GM19463 (cell line): ENCODE measurements at regions not wholly inside any gene's neighbourhood (a gene's known extent, or its start where the extent isn't known, plus 50 kb on each side); places are given as distances from the start of the nearest gene placed in this dataset.

Experiments
- ATAC-seq: cut with Tn5 transposase; IDR thresholded peaks from one replicate; pipeline ENCODE4 v1.9.1; 2021; ENCODE audit warnings: mild to moderate bottlenecking, moderate library complexity; ENCODE audit not compliant: unreplicated experiment

DNA sequence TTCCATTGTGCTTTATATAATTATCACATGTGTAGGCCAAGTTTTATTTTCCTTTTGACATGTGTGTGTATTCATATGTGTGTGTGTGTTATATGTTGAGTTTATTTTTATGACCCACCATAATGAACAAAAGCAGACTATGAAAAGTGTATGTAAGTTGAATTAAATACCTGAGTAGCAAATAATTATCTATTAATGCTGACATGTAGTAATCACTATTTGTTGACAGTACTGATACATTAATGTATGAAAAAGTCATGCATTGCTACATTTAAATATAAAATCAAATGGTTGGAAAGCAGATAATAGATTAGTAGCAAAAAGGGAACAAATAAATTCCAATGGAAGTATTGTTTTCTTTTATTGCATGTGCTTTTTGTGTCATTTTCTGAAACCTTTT, 1948.5 kb upstream of the PCDH20 start:
- ATAC-seq, result no peak

DNA sequence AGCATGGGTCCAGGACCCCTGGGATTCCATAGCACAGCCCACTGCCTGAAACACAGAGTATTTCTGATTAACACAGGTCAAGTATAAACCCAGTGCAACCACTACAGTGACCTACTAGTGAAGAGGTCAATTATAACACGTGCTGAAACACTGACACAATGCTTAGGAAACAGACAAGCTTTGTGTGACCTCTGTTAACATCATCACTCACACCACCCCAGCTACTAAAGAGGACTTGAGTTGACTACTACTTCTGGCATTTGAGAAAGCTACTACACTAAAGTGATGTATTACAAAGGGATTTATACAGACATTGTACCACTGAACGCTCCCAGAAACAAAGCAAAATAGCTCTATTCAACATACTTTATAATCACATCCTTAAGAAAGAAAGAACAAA, 1935.9 kb upstream of the PCDH20 start:
- no peak for ATAC-seq

- ATAC-seq, result no peak
These were observed 1935.4 kb upstream of the PCDH20 start for GRCh38 chr13:63351081-63351480.

GRCh38 chr13:63345835-63346234, 1930.2 kb upstream of the PCDH20 start:
- no peak for ATAC-seq

- no peak for ATAC-seq
These were observed 1929.1 kb upstream of the PCDH20 start for GRCh38 chr13:63344711-63345110.

GRCh38 chr13:63337921-63338320, 1922.3 kb upstream of the PCDH20 start:
- no peak for ATAC-seq

DNA sequence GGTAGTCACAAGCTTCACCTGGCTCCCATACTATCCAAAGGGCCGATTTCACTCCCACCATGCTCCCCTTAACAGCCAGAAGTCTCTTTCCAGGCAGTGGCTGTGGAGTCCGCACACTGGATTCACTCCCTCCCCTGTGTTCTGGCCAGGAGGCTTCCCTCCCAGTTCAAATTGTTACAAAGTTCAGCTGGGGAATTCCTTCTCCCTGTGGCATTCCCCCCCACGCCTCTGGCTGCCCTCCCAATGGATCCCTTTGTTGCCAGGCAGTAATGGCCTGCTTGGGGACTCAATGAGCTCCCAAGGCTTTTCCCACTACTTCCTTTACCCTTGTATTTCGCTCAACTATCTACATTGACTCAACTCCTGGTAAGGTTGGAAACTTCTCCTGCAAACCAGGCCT, 1921.4 kb upstream of the PCDH20 start:
- ATAC-seq, result no peak

DNA sequence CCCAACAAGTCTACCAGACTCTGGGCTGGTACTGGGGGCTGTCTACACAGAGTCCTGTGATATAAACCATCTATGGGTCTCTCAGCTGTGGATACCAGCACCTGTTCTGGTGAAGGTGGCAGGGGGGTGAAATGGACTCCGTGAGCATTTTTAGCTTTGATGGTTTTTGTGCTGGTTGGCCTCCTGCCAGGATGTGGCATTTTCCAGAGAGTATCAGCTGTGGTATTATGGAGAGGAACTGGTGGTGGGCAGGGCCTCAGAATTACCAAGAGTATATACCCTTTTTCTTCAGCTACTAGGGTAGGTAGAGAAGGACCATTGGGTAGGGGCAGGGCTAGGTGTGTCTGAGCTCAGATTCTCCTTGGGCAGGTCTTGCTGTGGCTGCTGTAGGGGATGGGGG, 1920.9 kb upstream of the PCDH20 start:
- ATAC-seq, result no peak

GRCh38 chr13:63327584-63327983, 1911.9 kb upstream of the PCDH20 start:
- no peak for ATAC-seq

DNA sequence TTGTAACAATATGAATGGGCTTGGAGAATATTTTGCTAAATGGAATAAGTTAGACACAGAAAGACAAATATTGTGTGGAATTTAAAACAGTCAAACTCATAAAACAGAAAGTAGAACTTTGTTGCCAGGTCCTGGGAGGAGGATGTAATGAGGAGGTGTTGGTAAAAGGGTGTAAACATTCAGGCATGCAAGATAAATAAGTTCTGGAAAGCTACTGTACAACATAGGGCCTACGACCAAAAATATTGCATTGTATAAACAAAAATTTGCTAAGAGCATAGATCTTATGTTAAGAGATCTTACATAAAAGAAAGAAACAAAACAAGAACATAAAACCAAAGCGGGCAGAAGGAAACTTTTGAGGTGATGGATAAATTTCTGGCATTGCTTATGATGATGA, 1907.8 kb upstream of the PCDH20 start:
- no peak for ATAC-seq

GRCh38 chr13:63311587-63311986, 1895.9 kb upstream of the PCDH20 start:
- ATAC-seq, result no peak

DNA sequence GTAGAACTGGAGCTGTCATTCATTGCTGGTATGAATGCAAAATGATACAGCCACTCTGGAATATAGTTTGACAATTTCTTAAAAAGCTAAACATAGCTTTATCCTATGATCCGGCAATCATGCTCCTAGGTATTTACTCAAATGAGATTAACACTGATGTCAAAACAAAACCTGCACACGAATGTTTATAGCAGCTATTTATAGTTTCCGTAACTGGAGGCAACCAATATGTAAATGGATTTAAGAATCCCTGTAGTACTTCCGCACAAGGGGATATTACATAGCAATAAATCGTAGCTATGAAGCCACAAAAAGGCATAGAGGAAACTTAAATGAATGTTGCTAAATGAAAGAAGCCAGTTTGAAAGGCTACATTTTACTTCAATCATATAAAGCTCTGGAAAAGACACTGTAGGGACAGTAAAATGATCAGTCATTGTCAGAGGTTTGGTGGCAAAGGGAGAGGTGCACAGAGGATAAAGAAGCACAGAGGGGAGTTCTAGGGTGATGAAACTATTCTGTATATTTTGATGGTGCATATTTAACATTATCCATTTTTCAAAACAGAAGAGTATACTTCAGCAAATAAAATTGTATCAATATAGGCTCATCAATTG, 1893.0 kb upstream of the PCDH20 start:
- ATAC-seq, result no peak

GRCh38 chr13:63307228-63307627, 1891.6 kb upstream of the PCDH20 start:
- ATAC-seq, result peak; percentile 64

DNA sequence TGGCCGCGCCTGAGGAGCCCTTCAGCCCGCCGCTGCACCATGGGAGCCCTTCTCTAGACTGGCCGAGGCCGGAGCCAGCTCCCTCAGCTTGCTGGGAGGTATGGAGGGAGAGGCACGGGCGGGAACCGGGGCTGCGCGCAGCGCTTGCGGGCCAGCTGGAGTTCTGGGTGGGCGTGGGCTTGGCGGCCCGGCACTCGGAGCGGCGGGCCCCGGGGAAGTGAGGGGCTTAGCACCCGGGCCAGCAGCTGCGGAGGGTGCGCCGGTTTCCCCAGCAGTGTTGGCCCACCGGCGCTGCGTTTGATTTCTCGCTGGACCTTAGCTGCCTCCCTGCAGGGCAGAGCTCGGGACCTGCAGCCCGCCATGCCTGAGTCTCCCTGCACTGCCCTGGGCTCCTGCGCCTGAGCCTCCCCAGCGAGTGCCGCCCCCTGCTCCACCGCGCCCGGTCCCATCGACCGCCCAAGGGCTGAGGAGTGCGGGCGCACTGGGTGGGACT, 1890.0 kb upstream of the PCDH20 start:
- no peak for ATAC-seq

DNA sequence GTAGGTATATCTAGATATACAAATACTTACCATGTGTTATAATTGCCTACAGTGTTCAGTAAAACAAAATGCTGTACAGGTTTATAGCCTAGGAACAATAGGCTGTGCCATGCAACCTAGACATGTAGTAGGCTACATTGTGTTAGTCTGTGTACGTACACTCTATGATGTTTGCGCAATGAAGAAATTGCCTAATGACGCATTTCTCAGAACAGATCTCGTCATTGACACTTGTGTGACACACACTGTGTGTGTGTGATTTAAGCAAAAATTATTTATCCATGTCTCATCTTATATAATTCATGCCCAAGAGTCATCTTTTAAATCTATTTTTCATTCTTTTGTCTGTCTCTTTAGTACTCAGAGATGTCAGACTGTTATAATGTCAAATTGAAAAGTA, 1888.8 kb upstream of the PCDH20 start:
- ATAC-seq, result no peak

GRCh38 chr13:63299866-63300394, 1884.3 kb upstream of the PCDH20 start:
- ATAC-seq, result no peak

DNA sequence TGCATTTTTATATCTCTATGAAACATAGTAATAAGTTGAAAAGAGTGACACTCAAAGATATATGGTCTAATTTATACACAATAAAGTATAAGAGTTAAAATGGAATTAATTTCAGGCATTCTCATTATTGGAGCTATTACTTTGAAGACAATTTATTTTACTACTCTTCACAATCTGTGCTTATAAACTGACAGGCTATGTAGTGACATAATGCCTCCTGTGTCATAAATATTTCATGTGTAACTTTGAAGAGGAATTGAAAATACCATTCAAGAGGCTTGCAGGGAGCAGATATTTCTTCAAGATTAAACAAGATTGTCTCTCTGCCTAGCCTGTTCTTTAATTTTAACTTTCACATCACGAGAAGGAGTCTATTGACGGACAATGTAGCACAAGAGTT, 1881.5 kb upstream of the PCDH20 start:
- ATAC-seq, result no peak

DNA sequence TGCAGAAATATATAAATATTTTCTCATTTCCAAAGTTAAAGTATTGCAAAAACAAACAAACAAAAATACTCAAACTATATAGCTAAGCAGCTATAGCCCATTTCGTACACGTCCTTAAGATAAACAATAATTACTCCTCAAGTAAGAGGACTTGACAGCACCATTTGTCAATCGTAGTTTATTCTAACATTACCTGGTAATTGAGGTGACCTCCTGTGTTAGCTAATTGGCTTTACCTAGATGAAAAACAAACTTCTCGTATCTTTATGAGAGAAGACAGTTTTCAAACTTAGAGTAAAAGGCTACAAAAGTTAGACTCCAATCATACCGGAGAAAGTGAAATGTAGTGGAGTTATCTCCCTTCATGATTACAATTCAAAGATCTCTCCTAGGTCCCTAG, 1876.1 kb upstream of the PCDH20 start:
- no peak for ATAC-seq

- no peak for ATAC-seq
These were observed 1872.9 kb upstream of the PCDH20 start for GRCh38 chr13:63288576-63288975.

DNA sequence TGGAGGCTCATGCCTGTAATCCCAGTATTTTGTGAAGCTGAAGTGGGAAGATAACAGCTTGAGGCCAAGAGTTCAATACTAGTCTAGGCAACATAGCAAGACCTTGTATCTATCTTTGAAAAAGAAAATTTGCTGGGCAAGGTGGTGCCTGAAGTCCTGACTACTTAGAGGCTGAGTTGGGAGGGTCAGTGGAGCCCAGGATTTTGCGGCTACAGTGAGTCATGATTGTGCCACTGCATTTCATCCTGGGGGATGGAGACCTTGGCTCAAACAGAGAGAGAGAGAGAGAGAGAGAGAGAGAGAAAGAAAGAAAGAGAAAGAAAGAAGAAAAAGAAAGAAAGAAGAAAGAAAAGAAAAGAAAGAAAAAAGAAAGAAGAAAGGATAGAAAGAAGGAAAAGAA, 1872.3 kb upstream of the PCDH20 start:
- no peak for ATAC-seq

DNA sequence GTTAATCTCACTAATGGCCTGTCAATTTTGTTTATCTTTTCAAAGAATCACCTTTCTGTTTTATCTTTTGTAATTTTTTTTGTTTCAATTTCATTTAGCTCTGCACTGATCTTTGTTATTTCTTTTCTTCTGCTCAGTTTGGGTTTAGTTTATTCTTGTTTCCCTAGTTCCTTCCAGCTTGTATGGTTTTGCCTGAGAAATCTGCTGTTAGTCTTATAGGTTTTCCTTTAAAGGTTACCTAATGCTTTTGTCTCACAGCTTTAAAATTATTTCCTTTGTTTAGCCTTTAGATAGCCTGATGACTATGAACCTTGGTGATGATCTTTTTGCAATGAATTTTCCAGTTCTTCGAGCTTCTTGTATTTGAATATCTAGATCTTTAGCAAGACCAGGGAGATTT, 1869.8 kb upstream of the PCDH20 start:
- no peak for ATAC-seq

GRCh38 chr13:63279136-63279535, 1863.5 kb upstream of the PCDH20 start:
- no peak for ATAC-seq

GRCh38 chr13:63274772-63275171, 1859.1 kb upstream of the PCDH20 start:
- ATAC-seq, result no peak
